ENCODE measurements at regions not wholly inside any gene's neighbourhood (a gene's known extent, or its start where the extent isn't known, plus 50 kb on each side); places are given as distances from the start of the nearest gene placed in this dataset.

GRCh38 chr12:17878714-17879113 lies 211.3 kb downstream of the RERGL start:
- Histone ChIP-seq H2AFZ (ENCODE audit: low read length) (no peak overlapping the region), H3K14ac (ENCODE audit: insufficient read depth, low read length) (no peak overlapping the region), H3K27me3 (ENCODE audit: insufficient read depth, low read length) (no peaks in the 10 kb centered on the region), H4K8ac (replicated peaks; ENCODE audit: insufficient read length, low read depth, low read length) (no peak overlapping the region), H4K91ac (ENCODE audit: insufficient read length, low read depth, low read length) (no peak overlapping the region), H3K27ac (ENCODE audit: insufficient read length, low read depth, low read length) (no peak overlapping the region), H2BK120ac (ENCODE audit: low read depth, low read length, poor library complexity, severe bottlenecking) (no peak overlapping the region), H3K9me3 (ENCODE audit: control insufficient read depth, low read depth, low read length) (peaks cover 6% of the 10 kb centered on the region), H3K79me2 (ENCODE audit: insufficient read depth, low read length) (no peaks in the 10 kb centered on the region), H3K23me2 (ENCODE audit: insufficient read length, low read depth, low read length, poor library complexity, severe bottlenecking) (no peaks in the 10 kb centered on the region), H2BK20ac (ENCODE audit: low read depth, low read length, poor library complexity, severe bottlenecking) (no peak overlapping the region), H3K23ac (ENCODE audit: insufficient read length, low read depth, low read length) (no peak overlapping the region), H4K20me1 (ENCODE audit: control insufficient read depth, insufficient read depth, insufficient read length) (no peaks in the 10 kb centered on the region), H3K4ac (ENCODE audit: low read depth, low read length) (no peak overlapping the region), H2BK12ac (ENCODE audit: insufficient read length, low read depth, low read length) (no peak overlapping the region), H2AK5ac (ENCODE audit: insufficient read length, low read length) (no peak overlapping the region), H3T11ph (ENCODE audit: low read length) (no peak overlapping the region), H2BK5ac (ENCODE audit: insufficient read length, low read length) (no peak overlapping the region), H3K9ac (ENCODE audit: extremely low read depth, insufficient read length, low read length) (no peak overlapping the region), H3K18ac (ENCODE audit: insufficient read length, low read depth, low read length) (no peak overlapping the region), H4K5ac (ENCODE audit: insufficient read length, low read depth, low read length) (no peak overlapping the region), H3K4me2 (ENCODE audit: insufficient read depth, insufficient read length, low read length) (no peak overlapping the region), H3K79me1 (ENCODE audit: insufficient read depth, low read depth, low read length, poor library complexity, severe bottlenecking) (no peaks in the 10 kb centered on the region), H2BK15ac (ENCODE audit: low read depth, low read length) (no peak overlapping the region), H3K4me1 (ENCODE audit: insufficient read depth, low read length) (no peaks in the 10 kb centered on the region), H3K56ac (ENCODE audit: insufficient read length, low read depth, low read length) (no peak overlapping the region)
- Mint-ChIP-seq H3K4me1 (no peaks in the 10 kb centered on the region), H3K36me3 (ENCODE audit: insufficient read depth in 1 of 3, low read depth in 3 of 3) (peaks cover 2 to 16% (median 4%) of the 10 kb centered on the region in 3 experiments; a peak in 6 of 7 replicates), H3K9me3 (peaks cover 20% of the 10 kb centered on the region in 2 experiments; a peak in 4 of 5 replicates), H3K27ac (no peak overlapping the region), H3K4me3 (no peak overlapping the region), H3K27me3 (ENCODE audit: low read depth) (no peaks in the 10 kb centered on the region)
- no peak for TF ChIP-seq CTCF (conservative IDR thresholded peaks at IDR 0.05)
- no peak for DNase-seq
- WGBS (ENCODE audit: extremely low coverage, insufficient read length, low lambda C conversion rate) = no CpG with 5 or more reads among the region's 1 CpG
